ENCODE measurements at regions not wholly inside any gene's neighbourhood (a gene's known extent, or its start where the extent isn't known, plus 50 kb on each side); places are given as distances from the start of the nearest gene placed in this dataset.

DNA sequence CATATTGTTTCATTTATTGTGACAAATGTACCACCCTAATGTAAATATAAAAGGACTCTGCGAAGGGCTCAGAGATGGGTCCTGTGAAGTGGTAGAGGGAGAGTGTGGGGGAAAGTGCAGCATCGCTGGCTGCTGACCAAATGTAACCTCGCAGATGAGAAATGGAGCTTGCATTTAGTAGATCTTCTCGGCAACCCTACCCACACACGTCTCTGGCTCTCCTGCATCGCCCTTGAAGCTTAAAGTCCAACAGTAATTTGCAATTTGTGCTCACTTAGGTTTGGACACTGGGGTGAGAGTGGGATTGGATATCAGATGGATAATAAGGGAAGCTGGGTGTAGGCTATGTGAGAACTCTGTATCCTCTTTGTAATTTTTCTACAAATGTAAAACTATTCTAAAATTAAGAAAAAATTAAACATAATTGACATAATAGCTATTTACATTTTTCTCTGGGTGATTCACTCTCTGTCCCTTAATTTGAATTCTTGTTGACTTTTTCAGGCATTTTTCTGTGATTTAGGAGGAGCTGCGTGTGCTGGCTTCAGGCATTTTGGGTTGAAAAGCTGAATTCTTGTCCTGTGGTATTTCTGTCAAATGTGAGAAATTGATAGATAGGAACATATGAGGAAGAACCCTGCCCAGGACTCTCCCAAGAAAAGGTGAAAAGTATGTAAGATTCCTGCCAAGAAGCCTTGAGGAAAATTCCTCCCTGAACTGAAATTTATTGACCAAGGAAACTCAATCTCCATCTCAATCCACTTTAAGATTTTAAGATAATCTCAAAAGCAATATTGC, 524.7 kb upstream of the MCTP2 start:
- DNase-seq, result no peak

DNA sequence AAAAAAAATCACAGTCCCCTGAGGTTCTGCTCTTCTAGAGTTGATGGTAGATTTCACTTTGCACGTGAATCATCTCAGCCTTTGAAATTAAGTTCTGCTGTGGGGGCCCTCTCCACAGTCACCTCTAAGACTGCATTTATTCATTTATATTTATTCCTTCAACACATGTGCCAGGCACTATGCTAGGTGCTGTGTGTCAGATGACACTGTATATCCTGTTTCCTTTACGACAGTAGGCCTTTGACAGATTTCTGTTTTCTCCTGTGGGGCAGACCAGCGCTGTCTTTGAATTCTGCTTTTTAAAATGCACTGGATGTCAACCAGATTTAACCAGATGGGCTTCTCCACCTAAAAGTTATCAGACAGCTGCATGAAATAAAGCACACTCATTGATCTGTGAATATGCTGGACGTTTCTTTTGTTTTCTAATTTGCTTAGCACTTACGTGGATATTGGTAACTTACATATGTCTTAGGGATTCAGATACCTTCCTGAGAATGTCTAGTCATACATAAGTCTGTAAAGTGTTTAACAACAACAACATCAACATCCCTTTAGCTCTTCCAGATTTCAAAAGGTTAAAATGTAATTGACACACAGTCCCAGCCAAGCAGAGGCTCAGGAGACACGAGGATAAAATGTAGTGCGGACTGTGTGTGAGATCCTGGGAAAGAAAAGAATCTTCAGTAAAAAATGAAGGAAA, 525.5 kb upstream of the MCTP2 start:
- DNase-seq, result no peak

DNA sequence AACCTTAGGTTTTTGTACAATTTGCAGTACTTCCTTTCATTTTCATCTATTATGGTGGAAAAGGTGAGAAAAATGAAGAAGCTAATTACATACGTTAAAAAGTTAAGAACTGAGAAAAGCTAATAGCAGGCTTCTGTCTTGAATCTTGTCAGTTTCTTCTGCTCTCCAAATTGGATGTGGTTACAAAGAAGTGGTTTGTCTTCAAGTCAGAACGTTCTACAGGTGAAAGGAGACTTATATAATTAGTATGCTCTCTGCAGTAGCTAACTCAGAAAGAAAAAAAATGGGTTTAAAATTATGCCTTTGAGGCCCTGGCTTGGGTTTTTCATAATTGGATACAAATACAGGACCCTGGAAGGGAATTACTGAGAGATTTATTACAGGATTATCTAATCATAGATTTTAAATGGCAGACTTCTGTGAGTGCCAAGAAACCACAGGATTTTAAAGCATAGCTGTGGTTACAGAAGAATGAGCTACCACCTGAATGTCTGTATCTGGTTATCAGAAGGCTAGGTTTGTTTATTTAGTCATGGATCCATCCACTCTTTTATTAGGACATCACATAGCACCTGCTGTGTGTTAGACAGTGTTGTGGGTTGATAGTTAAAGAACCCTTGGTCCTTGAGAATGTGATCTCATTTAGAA, 528.1 kb upstream of the MCTP2 start:
- no peak for DNase-seq

DNA sequence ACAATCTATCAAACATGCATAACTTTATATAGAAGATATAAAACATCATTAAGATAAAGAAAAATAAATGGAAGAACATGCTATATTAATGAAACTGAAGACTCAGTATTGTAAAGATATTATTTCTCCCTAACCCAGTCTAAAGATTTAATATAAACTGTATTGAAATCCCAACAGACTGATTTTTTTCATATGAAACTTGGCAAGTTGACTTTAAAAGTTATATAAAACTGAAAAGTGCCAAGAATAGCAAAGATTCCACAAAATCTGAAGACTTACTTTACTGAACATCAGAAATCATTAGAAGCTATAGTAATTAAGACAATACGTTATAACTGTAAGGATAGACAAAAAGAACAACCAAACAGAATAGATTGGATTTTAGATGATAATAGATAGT, 531.3 kb upstream of the MCTP2 start:
- DNase-seq, result no peak

DNA sequence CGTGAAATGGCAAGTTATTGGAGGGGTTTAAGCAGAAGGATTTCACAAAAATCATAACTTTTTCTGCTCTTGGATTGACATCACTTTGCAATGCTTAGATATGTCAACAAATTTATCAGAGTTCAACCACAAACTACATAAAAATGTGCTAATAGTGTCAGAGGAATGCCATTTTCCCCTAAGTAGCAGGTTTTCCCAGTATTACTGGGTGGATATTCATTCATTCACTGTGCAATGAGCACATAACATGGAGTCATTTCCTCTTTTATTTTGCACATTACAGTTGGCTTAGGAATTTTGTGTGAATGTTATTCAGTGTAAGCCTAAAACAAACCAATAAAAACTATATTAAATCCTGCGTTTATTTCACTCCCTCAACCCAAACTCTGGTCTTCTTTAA, 537.3 kb upstream of the MCTP2 start:
- no peak for DNase-seq

DNA sequence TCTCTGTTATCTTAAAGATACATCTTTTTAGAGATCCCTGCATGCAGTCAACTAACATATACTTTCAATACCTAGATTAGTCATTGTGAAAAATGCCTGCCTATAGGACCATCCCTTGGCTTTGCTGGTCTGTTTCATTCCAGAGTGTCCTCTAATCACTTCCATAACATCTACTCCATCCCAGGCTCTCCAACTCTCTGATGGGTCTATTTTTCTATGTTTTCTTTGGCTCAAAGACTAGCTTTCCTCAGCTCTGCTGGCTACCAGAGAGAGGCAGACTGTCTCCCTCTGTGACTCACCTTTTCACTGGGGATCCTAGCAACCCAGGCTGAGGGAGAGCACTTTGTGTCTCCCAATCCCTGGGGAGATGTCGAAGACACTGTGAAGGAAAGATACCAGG, 547.7 kb upstream of the MCTP2 start:
- no peak for DNase-seq

DNA sequence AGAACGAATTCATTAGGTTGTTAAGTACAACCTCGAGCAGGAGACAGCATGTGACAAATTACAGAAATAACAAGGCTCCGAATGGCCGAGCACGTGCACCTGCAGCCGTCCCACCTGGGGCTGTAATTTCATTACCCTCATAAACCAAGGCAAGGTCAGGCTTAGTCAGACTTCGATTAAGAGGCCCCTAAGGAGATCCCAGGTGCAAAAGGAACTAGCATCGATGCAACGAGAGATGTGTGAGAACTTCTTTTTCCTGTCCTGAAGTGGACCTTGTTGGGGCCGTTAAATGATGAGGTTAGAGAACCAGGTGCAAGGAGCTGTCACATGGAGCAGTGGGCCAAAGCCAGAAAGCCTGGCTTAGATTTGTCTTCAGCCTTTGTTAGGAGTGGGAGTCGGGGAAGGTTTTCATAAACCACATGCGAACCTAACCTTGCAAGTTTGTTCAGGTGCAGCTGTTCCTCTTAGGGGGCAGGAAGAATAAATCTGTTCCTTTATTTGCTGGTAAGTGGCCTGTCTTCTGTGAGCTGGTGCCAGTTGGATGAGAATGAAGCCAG, 559.9 kb upstream of the MCTP2 start:
- no peak for DNase-seq

DNA sequence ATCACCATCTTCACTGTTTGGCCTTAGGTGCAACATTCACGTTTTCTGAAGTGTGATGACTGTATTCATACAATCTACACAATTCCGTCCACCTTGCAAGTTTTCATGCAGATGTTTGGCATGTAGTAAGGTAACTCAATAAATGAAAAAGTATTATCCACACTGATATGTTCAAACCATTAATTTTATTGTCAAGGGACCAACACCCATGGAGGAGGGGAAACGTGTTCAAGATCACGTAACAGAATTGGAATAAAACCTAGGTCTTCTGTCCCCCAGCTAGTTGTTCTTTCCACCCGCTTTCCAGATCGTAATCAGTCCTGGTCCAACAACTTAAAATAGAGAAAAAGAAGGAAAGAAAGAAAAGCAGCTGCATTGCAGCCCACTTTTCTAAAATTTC, 560.4 kb upstream of the MCTP2 start:
- DNase-seq, result no peak

DNA sequence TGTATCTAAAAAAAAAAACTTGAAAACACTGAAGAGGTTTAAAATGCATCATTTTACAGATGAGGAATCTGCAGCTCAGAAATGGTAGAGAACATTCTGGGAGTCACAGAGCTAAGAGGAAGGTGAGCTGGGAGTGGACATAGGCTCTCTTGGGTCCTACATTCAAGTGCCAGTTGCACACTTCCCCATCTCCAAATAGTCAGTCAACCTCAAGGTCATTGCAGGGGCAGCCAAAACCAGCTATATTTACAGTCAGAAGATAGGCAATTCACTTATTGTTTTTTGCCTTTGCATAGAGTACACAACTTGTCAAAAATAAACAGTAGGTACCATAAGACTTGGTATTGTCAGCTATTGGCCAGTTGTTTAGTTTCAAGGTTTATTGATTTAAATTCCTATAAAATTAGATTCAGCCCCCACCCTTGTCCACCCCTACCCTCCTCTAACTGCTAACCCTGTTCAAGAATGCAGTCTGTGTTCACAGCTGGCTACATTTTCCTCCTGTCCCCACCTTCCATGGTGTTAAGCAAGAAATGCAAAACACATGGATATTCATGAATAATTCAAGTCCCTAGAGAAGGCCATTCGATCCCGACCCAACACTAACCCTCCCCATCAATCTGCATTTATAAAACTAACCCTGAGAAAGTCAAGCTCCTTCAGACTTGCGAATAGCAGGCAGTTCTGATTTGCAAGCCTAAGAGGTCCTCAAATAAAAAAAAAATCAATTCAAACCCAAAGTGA, 567.0 kb upstream of the MCTP2 start:
- no peak for DNase-seq

DNA sequence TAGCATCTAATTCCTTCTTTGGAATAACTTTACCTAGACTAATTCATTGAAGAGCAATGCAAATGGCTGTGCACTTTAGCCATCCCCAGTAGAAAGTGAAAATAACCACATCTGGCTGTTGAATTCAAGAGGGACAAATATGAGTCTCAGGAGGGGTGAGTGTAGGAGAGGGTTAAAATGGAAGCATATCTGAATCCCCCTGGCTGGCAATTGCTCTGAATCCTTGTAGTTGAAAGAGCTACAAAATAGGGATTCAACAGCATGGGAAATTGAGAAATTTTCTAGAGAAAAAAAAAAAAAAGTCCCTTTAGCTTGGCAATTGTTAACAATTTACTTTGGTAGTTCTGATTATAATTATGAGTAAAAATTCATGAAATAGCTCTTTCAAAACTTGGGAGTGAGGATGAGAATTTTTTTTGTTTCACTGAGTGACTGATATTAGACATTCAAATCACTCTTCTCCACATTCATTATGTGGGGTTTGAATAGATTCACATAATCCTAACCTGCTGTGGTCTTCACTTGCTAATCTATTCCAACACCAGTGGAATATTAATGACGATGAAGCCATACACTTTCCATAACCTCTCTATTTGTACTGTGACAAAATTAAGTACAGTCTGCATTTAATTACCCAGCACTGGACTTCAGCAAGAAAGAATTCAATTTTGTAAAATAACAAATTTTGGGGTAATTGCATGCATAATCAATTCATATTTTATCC, 569.0 kb upstream of the MCTP2 start:
- DNase-seq, result no peak

DNA sequence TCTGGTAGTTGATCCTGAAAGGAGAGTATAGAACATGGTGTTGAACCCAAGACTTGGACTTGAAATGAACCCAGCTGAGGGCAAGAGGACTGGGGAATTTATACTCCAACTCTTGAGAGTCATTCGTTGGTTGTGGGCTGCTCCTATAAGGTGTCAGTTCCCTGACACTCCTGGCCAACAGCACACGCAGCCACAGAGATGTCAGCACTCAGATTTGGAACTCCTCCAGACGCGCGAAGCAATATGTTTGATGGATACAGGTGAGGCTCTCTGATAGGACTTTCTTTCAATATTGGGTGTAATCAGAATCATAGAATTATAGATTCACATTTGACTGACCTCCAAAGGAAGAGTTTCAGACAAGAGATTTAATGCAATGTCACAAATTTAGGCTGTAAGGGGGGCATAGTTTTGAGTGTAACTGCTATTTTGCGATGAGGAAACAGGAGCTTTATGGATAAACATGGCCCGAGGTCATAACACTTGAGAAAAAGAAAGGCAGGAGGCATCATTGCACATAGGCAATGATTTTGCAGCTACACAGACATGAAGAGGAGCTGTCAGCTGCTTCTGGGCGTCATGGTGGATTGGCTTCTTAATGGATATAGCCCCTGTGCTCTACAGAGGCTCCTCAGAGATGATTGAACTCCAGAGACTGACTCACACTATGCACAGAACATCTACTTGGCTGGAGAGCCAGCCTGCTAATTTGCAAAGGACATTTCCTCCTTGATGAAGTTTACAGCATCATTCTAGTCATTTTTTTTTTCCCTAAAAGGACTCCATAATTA, 569.2 kb upstream of the RGMA start:
- no peak for DNase-seq

DNA sequence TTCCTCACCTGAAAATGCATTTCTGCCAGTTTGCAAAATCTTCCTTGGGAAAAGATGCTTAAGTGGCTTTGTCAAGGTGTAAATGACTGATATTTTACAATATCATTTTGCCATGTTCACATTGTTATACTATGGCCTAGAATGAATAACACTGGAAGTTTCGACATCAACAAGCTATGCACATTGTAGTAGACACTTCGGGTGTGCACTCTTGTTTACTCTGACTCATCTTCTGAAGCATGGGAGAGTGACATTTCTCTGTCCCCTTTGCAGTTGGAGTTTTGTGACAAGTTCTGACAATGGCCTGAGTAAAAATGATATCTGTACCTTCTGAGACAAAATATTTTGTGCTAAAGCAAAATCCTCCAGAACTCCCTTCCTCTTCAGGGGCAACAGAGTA, 567.0 kb upstream of the RGMA start:
- DNase-seq, result no peak

DNA sequence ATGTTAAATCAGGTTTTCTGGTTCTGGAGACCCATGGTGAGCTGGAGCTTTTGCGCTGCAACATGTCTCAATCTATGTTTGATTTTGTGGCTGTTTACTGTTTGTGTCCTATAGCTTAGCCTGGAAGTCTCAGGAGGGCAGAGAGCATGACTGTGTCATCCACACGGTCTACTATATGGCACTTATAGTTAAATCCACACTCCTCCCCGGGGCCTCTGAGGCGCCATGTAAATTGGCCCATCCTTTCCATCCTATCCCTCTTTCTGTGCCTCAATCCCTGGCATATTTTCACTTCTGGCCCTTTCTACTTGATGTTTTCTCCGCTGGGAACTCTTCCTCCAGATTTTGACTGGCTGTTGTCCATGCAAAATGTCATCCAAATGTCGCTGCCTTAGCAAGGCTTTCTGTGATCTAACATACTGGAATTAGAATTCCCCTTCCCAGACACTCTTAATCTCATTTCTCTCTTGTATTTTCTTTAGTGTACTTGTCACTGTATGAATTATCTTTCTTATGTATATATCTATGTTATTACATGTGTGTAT, 560.8 kb upstream of the RGMA start:
- DNase-seq, result no peak

DNA sequence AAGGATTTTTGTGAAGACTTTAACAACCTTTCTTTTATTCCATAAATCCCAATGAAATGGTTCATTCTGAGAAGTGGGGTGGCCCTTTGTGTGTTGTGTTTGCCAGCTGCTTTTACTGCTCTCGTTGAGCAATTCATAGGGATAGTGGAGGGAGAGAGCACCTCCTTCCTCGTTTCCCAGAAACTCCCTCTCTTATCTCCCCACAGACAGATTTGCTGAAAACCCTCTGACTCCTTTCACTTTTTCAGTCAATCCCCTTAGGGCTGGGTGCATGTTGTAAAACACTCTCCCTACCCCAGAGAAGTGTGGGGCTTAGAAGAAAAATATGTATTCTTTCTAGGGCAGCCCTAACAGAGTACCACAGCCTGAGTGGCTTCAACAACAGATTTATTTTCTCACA, 557.2 kb upstream of the RGMA start:
- no peak for DNase-seq

DNA sequence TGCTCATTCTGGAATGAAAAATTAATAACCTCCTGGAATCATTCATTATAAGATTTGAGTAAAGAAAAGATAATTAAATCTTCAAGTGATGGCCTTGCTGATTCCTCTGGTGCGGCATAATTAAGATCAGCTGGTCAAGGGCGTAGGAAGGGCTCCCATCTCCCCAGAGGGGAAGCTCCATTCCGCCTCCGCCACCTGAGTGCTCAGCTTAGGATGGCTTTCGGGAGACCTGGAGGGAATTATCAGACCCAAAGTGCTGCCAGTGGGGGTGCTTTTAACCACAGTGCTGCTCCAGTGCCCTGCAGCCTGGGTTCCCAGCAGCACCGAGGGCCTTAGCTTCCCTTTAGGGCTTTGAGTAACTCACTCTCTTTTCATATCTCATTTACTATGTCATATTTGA, 556.6 kb upstream of the RGMA start:
- DNase-seq, result no peak

DNA sequence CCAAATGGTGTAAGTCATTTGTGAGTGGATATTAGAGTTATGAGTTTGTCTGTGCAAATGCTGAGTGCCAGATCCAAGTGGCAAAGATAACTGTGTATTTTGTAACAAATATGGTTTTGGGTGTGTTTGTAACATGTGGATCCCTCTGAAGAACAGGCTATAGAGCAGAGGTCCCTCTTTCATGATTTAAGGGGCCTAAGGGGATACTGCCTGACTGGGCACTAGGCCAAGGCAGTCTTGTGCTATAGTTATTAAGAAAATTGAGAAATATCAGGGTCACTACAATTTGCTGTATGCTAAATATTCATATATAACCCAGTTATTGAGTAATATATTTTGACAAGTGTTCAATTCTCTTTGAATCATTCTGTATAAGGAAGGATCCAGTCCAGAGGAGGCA, 555.6 kb upstream of the RGMA start:
- DNase-seq, result no peak

DNA sequence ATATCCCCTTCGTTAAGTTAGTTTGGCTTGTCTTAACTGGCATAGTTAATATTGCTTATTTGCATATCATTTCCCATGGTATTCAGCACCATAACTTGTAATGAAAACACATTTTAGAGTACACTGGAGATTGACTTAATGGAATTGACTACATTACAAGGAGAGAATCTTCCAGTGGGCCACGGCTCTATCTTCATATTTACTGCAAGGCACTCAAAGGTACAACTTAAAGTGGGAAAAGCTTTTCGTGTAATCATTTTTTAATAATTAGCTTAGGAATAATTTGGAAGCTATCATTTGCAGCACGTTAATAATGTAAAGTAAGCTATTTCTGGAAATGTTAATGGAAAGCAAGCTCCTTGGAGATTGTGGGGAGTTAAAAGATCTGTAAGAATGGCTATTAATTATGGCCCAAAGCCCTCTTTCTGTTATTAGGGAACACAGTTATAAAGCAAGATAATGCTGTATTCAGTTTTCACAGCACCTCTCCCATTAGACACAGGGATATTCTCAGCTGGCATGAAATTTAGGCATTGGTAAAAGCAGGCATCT, 551.5 kb upstream of the RGMA start:
- DNase-seq, result no peak

DNA sequence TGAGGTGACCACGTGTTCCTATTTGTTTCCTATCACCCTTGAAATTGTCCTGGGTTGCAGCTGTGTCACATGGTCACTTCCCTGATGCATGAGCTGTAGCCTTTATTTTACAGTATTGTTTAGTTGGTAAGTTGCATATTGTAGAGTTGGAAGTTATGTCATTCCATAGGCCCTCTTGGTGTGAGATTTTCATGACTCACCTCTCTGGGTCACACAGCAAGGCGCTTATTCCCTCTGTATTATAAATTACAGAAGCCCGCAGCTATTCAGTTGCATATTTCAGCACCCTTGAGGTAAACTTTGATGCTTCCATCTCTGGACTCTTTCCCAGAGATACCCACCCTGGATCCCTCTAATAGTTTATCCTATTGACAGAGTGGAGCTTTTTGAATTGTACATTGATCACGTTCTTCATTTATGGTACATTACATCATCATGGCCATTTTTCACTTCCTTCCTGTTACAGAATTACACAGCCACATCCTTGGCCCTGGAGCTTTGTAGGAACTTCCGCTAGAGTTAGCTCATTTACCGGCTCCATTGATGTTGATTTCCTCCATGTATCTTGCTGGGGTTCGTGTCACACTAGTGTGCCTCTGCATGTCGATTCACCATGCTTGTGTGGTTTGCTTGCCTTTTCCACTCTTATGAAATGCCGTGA, 543.1 kb upstream of the RGMA start:
- DNase-seq, result no peak

DNA sequence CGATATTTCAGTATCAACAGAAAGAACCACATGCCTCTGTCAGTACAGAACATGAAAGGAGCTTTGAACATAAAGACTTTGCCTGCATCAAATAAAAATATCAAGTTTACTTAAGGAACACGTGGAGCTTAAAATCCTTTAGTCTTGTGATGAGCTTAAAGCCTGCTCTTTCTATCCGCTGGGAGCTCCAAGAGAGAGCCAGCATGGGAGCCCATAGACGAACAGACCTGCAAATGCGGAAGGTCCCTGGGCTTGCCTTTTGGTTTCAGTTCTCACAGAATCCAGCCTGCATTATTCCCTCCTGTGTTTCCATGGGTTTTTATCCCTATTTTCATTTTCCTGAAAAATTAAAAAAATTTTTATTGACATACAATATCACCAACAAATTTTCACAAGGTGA, 530.6 kb upstream of the RGMA start:
- DNase-seq, result no peak

DNA sequence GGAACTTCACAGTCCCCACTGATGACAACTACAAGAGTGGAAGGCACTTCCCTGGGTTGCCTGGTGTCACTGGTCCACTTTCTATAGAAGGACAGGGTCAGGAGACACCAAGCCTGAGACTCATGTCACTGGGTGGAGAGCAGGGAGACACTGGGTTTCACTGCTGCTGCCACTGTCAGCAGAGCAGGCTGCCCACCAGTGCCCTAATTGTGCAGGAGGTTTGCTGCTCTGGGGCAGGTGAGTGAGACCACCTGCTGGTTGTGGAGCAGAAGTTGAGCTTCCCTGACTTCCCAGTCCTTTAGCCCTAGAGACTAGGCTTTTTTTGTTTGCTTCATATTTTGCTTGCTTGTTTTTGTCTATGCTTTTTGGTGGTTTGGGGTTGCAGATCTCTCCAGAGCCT, 528.4 kb upstream of the RGMA start:
- no peak for DNase-seq

All from activated effector memory CD4-positive, alpha-beta T cell treated with Interleukin-2 at 50 U/mL for 16 hours (primary cell).